OCI-LY7 (cell line): ENCODE measurements at regions not wholly inside any gene's neighbourhood (a gene's known extent, or its start where the extent isn't known, plus 50 kb on each side); places are given as distances from the start of the nearest gene placed in this dataset.

Experiments used
- BruUV-seq: library from RNA; stranded (reverse); fragments of 400-500 nt; replicated peaks from 2 replicates; lab custom pipeline; 2021; lab: Mats Ljungman, UMichigan
- CTCF ChIA-PET: fragments of 300-600 bp; sonication (Branson Sonifier 250); formaldehyde crosslinking; loops from one replicate; lab custom pipeline; 2022; ENCODE audit warnings: antibody characterized with exemption; ENCODE audit not compliant: unreplicated experiment; lab: Charles Lee
- POLR2A ChIA-PET: fragments of 300-600 bp; sonication (Branson Sonifier 250); formaldehyde crosslinking; loops from one replicate; lab custom pipeline; 2022; ENCODE audit warnings: antibody characterized with exemption; lab: Charles Lee
- DNase-seq: peaks from one replicate; pipeline ENCODE4 v3.0.0-alpha.2; 2015; ENCODE audit warnings: low spot score
- H2AFZ ChIP-seq: fragments of 200-600 bp; sonication (generic), shearing (Covaris generic); 2 replicates; pipeline ENCODE4 v1.6.1; 2014; ENCODE audit warnings: mild to moderate bottlenecking, antibody characterized with exemption, low read length, moderate library complexity
- H3K27ac ChIP-seq: fragments of 200-600 bp; sonication (generic); 2 replicates; pipeline ENCODE4 v1.5.1; 2014; ENCODE audit warnings: mixed run types, low read depth, mild to moderate bottlenecking, moderate library complexity, low read length, inconsistent platforms; ENCODE audit not compliant: poor library complexity, severe bottlenecking
- H3K36me3 ChIP-seq: fragments of 200-600 bp; sonication (generic); 2 replicates; pipeline ENCODE4 v1.6.1; 2014; ENCODE audit warnings: mild to moderate bottlenecking, antibody characterized with exemption, low read length, moderate library complexity, mixed read lengths; ENCODE audit not compliant: insufficient read depth
- H3K4me1 ChIP-seq: fragments of 200-600 bp; sonication (generic); 2 replicates; pipeline ENCODE4 v1.5.1; 2014; ENCODE audit warnings: mild to moderate bottlenecking, low read length; ENCODE audit not compliant: insufficient read depth, poor library complexity, severe bottlenecking
- H3K4me2 ChIP-seq: fragments of 200-600 bp; sonication (generic); 2 replicates; pipeline ENCODE4 v1.6.1; 2014; ENCODE audit warnings: mild to moderate bottlenecking, low read length
- H3K4me3 ChIP-seq: fragments of 200-600 bp; sonication (generic); 2 replicates; pipeline ENCODE4 v1.5.1; 2014; ENCODE audit warnings: mild to moderate bottlenecking, low read depth, low read length; ENCODE audit not compliant: poor library complexity, severe bottlenecking
- H3K79me2 ChIP-seq: fragments of 200-600 bp; sonication (generic); 2 replicates; pipeline ENCODE4 v1.6.1; 2016; ENCODE audit warnings: low read depth, mild to moderate bottlenecking, low read length, moderate library complexity, mixed read lengths; ENCODE audit not compliant: insufficient read depth
- H3K9me2 ChIP-seq: fragments of 200-600 bp; sonication (generic); 2 replicates; pipeline ENCODE4 v1.6.1; 2016; ENCODE audit warnings: mild to moderate bottlenecking, low read length, mixed read lengths; ENCODE audit not compliant: insufficient read depth
- H3K9me3 ChIP-seq: fragments of 200-600 bp; sonication (generic); 2 replicates; pipeline ENCODE4 v1.6.1; 2014; ENCODE audit warnings: mild to moderate bottlenecking, mixed run types, low read length, mixed read lengths
- H4K20me1 ChIP-seq: fragments of 200-600 bp; sonication (generic); 2 replicates; pipeline ENCODE4 v1.6.1; 2014; ENCODE audit warnings: mild to moderate bottlenecking, antibody characterized with exemption, low read length, moderate library complexity, mixed read lengths; ENCODE audit not compliant: insufficient read depth
- CTCF ChIP-seq: fragments of 200-600 bp; sonication (generic); conservative IDR thresholded peaks from 2 replicates; pipeline ENCODE4 v1.5.1; 2014; ENCODE audit warnings: mild to moderate bottlenecking, antibody characterized with exemption, low read length, moderate library complexity, mixed read lengths
- EZH2phosphoT487 ChIP-seq: fragments of 200-600 bp; sonication (generic); IDR thresholded peaks from 2 replicates; pipeline ENCODE4 v1.6.1; 2018; ENCODE audit warnings: low read depth, borderline replicate concordance, mild to moderate bottlenecking, mixed run types, antibody characterized with exemption, low read length, moderate library complexity, mixed read lengths
- intact Hi-C: fragments of 100-400 bp; cut with micrococcal nuclease; formaldehyde crosslinking; loops from one replicate; pipeline ENCODE4 v1.10.0; 2022; ENCODE audit not compliant: unreplicated experiment

GRCh38 chr9:75728391-75728790 is 162.1 kb upstream of the PCSK5 start:
- no peak overlapping the region for H3K27ac ChIP-seq
- no peak overlapping the region for H3K4me2 ChIP-seq
- intact Hi-C loops = no loop called here
- H3K4me3 ChIP-seq = no peak overlapping the region
- no peaks in the 10 kb centered on the region for H3K9me2 ChIP-seq
- H3K36me3 ChIP-seq = no peaks in the 10 kb centered on the region
- H3K4me1 ChIP-seq = no peaks in the 10 kb centered on the region
- ChIA-PET CTCF (no interaction called here), POLR2A (no interaction called here)
- no peak overlapping the region for H2AFZ ChIP-seq
- H3K9me3 ChIP-seq = no peaks in the 10 kb centered on the region
- H3K79me2 ChIP-seq = no peaks in the 10 kb centered on the region
- no TSS peak for BruUV-seq
- no peaks in the 10 kb centered on the region for H4K20me1 ChIP-seq
- TF ChIP-seq CTCF (no peak), EZH2phosphoT487 (no peak)
- DNase-seq = no peak

- no peaks in the 10 kb centered on the region for H3K9me3 ChIP-seq
- no peak overlapping the region for H3K4me3 ChIP-seq
- CTCF ChIA-PET = no interaction called here
- H3K36me3 ChIP-seq = no peaks in the 10 kb centered on the region
- POLR2A ChIA-PET = no interaction called here
- H3K4me2 ChIP-seq = no peak overlapping the region
- no peaks in the 10 kb centered on the region for H3K79me2 ChIP-seq
- H3K4me1 ChIP-seq = no peaks in the 10 kb centered on the region
- H4K20me1 ChIP-seq = no peaks in the 10 kb centered on the region
- no peak overlapping the region for H3K27ac ChIP-seq
- BruUV-seq = no TSS peak
- no peaks in the 10 kb centered on the region for H3K9me2 ChIP-seq
- H2AFZ ChIP-seq = no peak overlapping the region
- TF ChIP-seq CTCF (no peak), EZH2phosphoT487 (no peak)
- DNase-seq = no peak
- intact Hi-C loops = no loop called here
Observed at GRCh38 chr9:75734802-75735201, 155.7 kb upstream of the PCSK5 start.

GRCh38 chr9:75739884-75740611 is 150.4 kb upstream of the PCSK5 start:
- no peak overlapping the region for H3K4me2 ChIP-seq
- no peak for DNase-seq
- CTCF ChIA-PET = no interaction called here
- TF ChIP-seq EZH2phosphoT487 (no peak), CTCF (no peak)
- intact Hi-C loops = no loop called here
- H3K27ac ChIP-seq = no peak overlapping the region
- no peaks in the 10 kb centered on the region for H3K9me3 ChIP-seq
- H3K4me1 ChIP-seq = no peaks in the 10 kb centered on the region
- no peaks in the 10 kb centered on the region for H4K20me1 ChIP-seq
- no peaks in the 10 kb centered on the region for H3K36me3 ChIP-seq
- H2AFZ ChIP-seq = no peak overlapping the region
- BruUV-seq = no TSS peak
- H3K9me2 ChIP-seq = no peaks in the 10 kb centered on the region
- POLR2A ChIA-PET = no interaction called here
- no peaks in the 10 kb centered on the region for H3K79me2 ChIP-seq
- no peak overlapping the region for H3K4me3 ChIP-seq
